ENCODE measurements at regions not wholly inside any gene's neighbourhood (a gene's known extent, or its start where the extent isn't known, plus 50 kb on each side); places are given as distances from the start of the nearest gene placed in this dataset.
A peak's percentile ranks its signal among the peaks of the same experiment; 100 is the strongest.

GRCh38 chr1:185406691-185407009 is 89.6 kb upstream of the IVNS1ABP start:
- H3K27ac ChIP-seq: no peak overlapping the region
- WGBS, 2 donors: 95 to 100% methylated on average over 1 of the region's 1 CpG
- no peak overlapping the region for H3K4me3 ChIP-seq
- TF ChIP-seq EP300 (IDR thresholded peaks at IDR 0.05) (no peak), CTCF (IDR thresholded peaks at IDR 0.05) (no peak), POLR2AphosphoS5 (IDR thresholded peaks at IDR 0.05) (no peak), POLR2A (IDR thresholded peaks at IDR 0.05) (no peak)
- no peaks in the 10 kb centered on the region for H3K36me3 ChIP-seq
- no peak for DNase-seq
- H3K4me1 ChIP-seq: peaks cover 0 to 11% (median 6%) of the 10 kb centered on the region in 4 donors
- no peaks in the 10 kb centered on the region for H3K27me3 ChIP-seq
- intact Hi-C loops (cut with DNase I): no loop called here
- H3K9me3 ChIP-seq: no peaks in the 10 kb centered on the region

DNA sequence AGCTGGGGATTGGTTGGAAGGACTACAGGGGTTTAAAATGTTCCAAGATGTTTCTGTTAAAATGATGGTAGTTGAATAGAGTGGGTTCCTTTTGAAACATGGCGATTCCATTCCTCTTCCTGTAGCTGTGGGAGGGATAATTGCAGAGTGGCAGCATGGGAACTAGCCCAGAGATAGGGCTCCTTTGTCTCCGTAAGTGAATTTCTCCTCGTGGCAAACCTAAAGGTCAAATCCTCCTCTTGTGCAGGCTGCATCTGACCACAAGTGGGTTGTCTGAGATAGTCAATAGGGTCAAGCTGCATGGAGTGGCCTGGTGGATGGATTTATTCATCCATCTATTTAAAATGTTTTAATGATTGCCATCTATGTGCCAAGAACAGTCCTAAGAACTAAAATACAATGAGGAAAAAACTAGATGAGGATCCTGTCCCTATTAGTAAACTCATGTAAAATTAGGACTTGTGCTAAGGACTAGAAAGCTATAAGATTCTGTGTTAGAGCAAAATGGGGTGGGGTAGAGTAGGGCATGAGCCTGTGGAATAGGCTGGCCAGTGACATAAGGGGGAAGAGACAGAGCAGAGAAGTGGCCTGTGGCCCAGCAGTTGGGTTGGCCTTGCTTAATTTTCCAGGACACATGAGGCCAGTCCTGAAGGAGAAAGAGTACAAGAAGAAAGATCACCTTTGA is 89.1 kb upstream of the IVNS1ABP start:
- TF ChIP-seq CTCF (IDR thresholded peaks at IDR 0.05): no peak
- no peak for TF ChIP-seq POLR2A (IDR thresholded peaks at IDR 0.05)
- TF ChIP-seq POLR2AphosphoS5 (IDR thresholded peaks at IDR 0.05): no peak
- no peak for TF ChIP-seq EP300 (IDR thresholded peaks at IDR 0.05)
- intact Hi-C loops (cut with DNase I): no loop called here
- Histone ChIP-seq H3K4me3 (no peak overlapping the region), H3K27ac (no peak overlapping the region), H3K4me1 (peaks cover 0 to 11% (median 6%) of the 10 kb centered on the region in 4 donors), H3K36me3 (no peaks in the 10 kb centered on the region), H3K9me3 (no peaks in the 10 kb centered on the region), H3K27me3 (no peaks in the 10 kb centered on the region)
- no peak for DNase-seq
- WGBS, 2 donors: 87 to 91% methylated on average over 3 of the region's 3 CpGs

DNA sequence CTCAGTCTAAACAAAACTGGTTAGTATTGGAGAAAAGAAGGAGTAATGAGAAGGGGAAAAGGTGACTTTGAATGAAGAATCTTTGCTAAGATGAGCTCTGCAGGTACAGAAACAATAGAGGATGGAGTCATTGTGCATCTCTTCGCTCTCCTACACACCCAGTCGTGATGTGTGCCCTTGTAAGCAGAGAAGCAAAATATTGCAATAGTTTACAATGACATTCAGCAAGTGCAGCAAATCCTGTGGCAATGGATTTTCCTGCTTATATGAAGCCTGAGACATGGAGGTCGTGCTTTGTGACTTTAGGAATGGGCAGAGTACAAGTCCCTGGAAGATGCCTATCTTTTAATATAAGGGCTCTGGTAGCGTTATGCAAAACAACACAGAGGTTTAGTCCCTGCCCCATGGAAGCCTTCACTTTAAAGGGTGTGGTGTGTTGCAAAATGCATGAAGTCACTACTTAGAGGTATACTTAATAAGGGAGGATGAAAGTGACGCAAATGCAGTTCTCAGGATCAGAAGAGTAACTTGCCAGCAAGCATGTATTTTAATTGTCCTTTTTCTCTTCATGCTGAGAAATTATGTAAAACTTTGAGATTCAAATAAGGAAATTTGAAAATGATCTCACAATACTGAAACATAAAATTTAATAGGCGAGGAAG is 88.0 kb upstream of the IVNS1ABP start:
- intact Hi-C loops (cut with DNase I): no loop called here
- Histone ChIP-seq H3K4me3 (peak overlapping the region in 1 of 4 donors; percentile 31), H3K36me3 (no peaks in the 10 kb centered on the region), H3K4me1 (peaks cover 0 to 11% (median 6%) of the 10 kb centered on the region in 4 donors), H3K9me3 (no peaks in the 10 kb centered on the region), H3K27me3 (no peaks in the 10 kb centered on the region), H3K27ac (no peak overlapping the region)
- 36 to 67% methylated on average over 6 of the region's 6 CpGs for WGBS, 2 donors
- no peak for TF ChIP-seq EP300 (IDR thresholded peaks at IDR 0.05)
- TF ChIP-seq POLR2AphosphoS5 (IDR thresholded peaks at IDR 0.05): no peak
- no peak for TF ChIP-seq CTCF (IDR thresholded peaks at IDR 0.05)
- TF ChIP-seq POLR2A (IDR thresholded peaks at IDR 0.05): no peak
- DNase-seq: no peak

DNA sequence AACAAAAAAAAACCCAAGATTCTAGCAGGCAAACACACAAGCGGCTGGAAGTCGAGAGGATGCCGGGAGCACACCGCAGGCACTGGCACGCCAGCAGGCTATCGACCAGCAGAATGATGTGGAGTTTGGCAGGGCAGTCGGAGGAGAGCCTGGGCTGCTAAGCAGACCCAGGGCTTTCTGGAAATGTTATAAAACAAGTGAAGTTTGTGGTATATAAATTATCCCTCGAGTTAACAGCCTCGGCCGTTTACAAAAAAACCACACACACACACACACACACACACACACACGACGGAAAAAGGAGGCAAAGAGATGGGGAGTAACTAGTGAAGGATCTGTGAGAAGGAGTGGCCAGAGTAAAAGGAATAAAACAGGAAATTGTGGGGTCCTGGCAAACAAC is 87.2 kb upstream of the IVNS1ABP start:
- 9 to 32% methylated on average over 12 of the region's 12 CpGs for WGBS, 2 donors
- intact Hi-C loops (cut with DNase I): no loop called here
- Histone ChIP-seq H3K4me3 (peak overlapping the region in 3 of 4 donors; percentile 26 to 33 (median 31)), H3K27me3 (no peaks in the 10 kb centered on the region), H3K36me3 (no peaks in the 10 kb centered on the region), H3K27ac (no peak overlapping the region), H3K4me1 (peaks cover 0 to 11% (median 6%) of the 10 kb centered on the region in 4 donors), H3K9me3 (no peaks in the 10 kb centered on the region)
- no peak for DNase-seq
- no peak for TF ChIP-seq EP300 (IDR thresholded peaks at IDR 0.05)
- TF ChIP-seq POLR2A (IDR thresholded peaks at IDR 0.05): no peak
- TF ChIP-seq POLR2AphosphoS5 (IDR thresholded peaks at IDR 0.05): no peak
- TF ChIP-seq CTCF (IDR thresholded peaks at IDR 0.05): no peak

All from sigmoid colon (tissue), 6 donors.